ENCODE measurements at regions not wholly inside any gene's neighbourhood (a gene's known extent, or its start where the extent isn't known, plus 50 kb on each side); places are given as distances from the start of the nearest gene placed in this dataset.
A peak's percentile ranks its signal among the peaks of the same experiment; 100 is the strongest.

DNA sequence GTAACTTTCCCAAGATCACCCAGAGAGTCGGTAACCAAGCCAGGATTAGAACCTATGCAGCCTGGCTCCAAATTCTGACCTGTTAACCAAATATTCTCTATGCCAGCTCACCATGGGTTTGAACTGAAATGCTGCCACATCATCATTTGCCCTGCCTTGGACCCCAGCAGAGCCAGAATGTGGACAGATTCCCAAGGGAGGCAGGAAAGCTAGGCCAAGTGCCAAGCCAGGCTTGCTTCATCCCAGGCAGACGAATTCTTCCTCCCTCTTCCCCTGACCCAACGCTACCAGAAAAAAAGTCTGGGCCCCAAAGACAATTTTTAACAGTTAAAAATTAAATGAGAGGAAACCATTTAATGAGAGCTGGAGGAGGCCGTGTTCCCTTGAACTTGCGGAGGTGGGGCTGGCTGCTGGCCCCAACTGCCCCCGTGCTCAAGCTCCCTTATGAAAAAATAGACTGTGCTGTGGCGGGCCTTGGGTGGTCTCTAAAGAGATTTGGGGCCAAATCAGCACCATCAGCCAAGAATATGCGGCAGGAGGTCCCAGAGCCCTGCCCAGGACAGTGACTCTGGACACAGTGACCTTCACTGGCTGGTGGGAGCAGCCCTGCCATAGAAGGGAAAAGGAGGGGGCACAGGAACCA, 184.1 kb upstream of the SYT13 start:
- no peak for DNase-seq

- DNase-seq, result no peak
Observed at GRCh38 chr11:45468267-45468856, 182.2 kb upstream of the SYT13 start.

- DNase-seq, result no peak
Observed at GRCh38 chr11:45463541-45463940, 177.4 kb upstream of the SYT13 start.

DNA sequence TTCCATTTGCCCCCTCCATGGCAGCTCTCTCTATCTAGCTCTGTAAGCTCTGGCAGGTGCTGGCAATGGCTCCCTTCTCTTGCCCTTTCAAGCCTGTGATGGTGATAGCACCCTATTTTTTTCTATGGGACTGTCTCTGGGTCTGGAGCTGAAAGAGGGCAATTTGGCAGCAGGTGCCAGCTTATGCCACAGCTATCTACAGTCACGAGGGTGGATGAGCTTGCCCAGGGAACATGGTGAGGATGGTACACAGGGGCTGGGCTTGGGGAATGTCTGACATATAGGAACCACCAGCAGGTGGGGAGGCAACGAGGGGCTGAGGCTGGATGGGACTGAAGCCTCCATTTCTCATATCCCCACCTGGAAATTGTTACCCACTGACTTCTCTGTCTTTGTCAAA, 175.4 kb upstream of the SYT13 start:
- DNase-seq, result no peak

GRCh38 chr11:45459491-45459890, 173.3 kb upstream of the SYT13 start:
- DNase-seq, result no peak

DNA sequence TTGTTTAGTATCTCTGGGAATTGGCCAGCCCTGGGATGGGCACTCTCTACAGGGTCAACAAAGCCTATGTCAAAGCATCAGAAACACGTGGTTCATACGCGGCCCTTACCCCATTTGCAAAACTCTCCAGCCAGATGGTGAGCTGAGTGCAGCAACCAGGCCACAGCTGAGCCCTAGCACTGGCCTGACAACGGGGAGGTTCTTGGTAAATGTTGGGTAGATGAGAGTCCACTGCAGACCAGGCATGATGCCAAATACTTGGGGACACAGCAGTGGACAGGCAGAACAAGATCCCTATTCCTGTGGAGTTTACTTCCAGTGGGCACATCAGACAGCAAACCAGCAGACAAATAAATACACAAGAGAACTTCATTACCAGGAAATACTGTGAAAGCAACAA, 172.1 kb upstream of the SYT13 start:
- DNase-seq, result no peak

DNA sequence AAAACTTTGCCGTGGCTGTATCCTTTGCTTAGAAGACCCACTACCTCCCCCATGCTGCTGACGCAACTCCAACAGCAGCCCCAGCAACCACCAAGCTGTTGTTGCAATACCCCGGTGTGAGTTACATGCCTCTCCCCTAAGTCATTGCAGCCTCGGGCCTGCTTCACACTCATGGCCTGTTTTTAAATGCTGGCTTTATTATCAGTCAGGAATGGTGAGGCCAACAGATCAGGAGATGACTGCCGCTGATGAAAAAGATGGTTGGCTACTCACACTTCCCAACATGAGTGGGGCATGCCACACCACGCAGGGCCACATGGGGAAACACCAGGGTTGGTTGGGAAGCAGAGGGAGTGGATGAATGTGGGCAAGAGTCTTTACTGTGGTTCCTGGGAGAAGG, 171.5 kb upstream of the SYT13 start:
- peak; percentile 16 for DNase-seq

DNA sequence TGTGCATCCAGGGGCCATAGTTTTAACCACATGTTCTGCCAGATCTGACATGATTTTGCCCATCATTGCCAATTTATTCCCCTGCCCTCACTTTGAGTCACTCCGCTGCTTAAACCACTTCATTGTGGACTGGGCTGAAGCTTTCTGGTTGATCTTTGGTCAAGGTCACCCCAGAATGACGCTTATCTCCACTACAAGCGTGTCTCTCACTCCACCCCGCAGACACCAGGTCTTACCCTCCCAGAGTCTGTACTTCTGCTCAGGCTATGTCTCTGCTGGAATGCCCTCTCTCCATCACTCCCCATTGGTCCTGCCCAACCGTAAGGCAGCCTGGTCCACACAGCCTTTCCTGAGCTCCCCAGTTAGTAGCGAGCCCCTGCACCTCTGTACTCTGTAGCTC, 170.5 kb upstream of the SYT13 start:
- no peak for DNase-seq

DNA sequence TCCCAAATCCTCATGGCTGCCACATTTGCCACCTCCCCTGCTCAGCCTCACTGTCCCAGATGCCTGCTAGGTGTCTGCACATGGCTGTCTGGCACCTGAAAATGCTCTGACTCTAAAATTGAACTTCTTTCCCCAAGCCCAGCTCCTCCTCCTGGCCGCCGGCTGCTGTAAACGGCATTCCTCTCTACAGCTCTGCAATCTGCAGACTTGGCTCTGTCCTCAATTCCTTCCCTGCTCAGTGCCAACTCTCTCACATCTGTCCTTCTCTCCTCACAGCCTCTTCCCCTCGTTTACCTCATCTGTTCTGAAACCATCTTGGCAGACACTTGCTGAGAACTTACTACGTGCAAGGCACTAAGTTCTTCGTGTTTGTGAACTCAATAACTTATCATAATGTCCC, 169.4 kb upstream of the SYT13 start:
- no peak for DNase-seq

DNA sequence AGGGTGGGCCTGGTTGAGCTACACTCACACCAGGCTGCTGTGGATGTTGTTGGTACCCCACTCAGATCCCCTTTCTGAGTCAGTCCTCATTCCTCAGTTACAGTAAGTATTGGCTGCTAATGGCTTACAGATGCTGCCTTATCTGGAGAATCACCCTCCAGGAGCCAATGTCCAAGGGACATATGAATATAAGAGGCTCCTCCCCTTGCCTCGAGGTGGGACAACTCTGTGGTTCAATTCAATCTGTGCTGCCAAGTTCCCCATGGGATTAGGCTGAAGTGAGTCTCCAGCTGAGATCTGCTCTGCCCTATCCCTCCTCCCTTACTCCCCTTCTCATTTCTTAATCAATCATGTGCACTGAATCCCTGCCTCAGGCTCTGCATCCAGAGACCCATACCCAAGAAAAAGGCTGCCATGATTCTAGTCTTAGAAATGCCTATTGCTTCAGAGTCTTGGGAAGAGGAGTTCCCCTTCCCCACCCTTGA, 168.8 kb upstream of the SYT13 start:
- no peak for DNase-seq

GRCh38 chr11:45453721-45454120, 167.6 kb upstream of the SYT13 start:
- DNase-seq, result no peak

- DNase-seq, result no peak
Observed at GRCh38 chr11:45451766-45452440, 165.8 kb upstream of the SYT13 start.

DNA sequence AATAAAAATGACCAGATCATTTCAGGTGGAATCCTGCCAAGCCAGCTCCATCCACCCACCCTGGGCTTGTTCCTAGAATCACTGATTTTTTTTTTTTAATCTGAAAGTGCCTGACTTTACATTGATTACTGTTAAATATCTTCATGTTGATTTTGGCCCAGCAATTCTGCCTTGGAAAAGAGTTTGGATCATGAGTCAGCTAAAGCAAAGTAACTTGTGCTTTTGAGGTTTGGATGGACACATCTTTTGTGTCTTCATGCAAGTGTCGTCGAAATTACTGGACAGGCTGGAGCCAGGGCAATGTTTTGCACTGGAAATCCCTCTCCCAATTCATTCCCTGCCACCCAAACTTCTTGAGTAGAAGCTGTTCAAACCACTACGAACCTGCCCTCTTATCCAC, 164.0 kb upstream of the SYT13 start:
- no peak for DNase-seq

- no peak for DNase-seq
Observed at GRCh38 chr11:45449036-45449601, 163.0 kb upstream of the SYT13 start.

DNA sequence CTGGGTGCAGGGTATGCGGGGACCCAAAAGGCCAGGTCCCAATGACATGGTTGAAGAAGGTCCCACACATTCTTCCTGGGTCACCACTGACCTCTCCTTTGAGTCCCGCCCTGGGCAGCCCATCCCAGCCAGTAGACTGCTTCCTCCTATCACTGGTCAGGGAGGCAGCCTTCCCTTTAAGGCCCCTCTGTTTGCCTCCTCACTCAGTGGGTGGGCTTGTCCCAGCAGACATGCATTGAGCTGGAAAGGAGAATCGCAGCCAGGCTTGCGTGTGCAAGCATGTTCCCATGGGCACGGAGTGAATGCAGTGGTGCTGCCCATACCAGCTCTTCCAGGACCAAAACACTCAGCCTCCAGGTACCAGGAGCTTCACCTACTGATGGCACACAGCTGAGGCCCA, 162.4 kb upstream of the SYT13 start:
- no peak for DNase-seq

DNA sequence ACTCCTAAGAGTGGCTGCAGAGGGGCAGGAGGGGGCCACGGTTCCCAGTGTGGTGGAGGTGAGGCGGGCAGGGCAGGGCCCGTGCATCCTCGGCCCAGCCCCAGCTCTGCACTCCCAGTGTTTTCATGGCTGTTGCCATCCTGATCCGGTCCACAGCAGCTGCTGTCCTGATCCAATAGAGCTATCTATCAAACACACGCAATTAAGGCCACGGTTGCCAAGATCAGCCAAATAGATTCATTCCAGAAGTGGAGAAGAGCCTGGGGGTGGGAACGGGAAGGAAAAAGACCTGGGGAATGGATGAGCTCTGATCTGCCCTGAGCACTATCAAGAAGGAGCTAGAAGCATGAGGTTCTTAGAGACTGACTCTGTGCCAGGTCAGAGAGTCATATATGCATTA, 160.9 kb upstream of the SYT13 start:
- DNase-seq, result no peak

GRCh38 chr11:45446434-45446833, 160.3 kb upstream of the SYT13 start:
- DNase-seq, result no peak

DNA sequence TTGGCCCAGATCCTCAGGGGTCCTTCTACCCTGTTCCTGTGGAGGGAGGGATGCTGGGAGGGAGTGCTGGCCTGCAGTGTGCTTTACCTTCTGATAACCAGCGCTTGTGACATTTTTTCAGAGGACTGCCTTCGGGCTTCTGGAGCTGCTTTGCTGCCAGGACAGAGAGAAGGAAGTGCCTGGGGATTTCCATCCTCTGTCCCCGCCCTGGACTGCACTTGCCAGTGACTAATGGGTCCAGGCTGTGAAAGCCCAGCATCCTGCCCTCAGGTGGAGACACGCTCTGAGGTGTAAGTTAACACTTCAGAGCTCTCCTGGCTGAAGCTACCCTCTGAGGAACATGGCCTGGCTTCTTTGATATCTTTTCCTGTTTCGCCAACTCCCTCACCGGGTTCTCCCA, 158.7 kb upstream of the SYT13 start:
- no peak for DNase-seq

GRCh38 chr11:45440111-45440510, 154.0 kb upstream of the SYT13 start:
- no peak for DNase-seq

DNA sequence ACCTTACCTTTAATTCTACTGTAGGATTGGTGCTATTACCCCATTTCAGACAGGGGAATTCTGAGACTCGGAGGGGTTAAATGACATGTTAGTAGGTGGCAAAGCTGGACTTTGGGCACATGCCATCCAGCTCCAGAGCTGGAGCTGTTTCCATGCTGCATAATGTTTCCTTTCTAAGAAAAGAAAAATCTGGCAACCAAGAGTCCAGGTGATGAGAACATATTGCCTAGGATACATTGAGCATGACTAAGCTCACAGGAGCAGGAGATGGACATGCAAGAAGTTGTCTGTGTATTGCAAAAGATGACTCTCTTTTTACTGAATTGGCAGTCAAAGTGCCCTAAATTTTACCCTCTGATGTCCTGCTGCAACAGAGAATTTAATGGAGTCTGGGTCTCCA, 150.8 kb upstream of the SYT13 start:
- DNase-seq, result no peak

- DNase-seq, result no peak
Observed at GRCh38 chr11:45436118-45436517, 150.0 kb upstream of the SYT13 start.

- no peak for DNase-seq
Observed at GRCh38 chr11:45435706-45436105, 149.6 kb upstream of the SYT13 start.

DNA sequence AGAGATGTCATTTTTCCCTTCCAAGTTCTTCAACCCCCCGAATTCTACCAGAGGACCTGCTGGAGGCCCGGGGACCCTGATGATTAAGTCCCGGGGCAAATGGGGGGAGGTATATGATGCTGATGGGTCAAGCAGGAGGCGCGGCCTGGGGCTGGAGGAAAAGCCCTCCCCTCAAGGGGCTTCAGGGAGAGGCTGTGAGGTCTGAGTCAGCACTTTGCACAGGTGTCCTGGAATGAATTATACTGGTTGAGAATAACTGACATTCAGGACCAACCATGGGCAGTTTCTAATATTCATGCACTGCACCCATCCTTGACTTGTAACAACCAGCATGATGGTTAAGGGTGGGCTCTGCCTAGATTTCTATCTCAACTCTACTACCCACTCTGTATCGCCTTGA, 146.8 kb upstream of the SYT13 start:
- no peak for DNase-seq

DNA sequence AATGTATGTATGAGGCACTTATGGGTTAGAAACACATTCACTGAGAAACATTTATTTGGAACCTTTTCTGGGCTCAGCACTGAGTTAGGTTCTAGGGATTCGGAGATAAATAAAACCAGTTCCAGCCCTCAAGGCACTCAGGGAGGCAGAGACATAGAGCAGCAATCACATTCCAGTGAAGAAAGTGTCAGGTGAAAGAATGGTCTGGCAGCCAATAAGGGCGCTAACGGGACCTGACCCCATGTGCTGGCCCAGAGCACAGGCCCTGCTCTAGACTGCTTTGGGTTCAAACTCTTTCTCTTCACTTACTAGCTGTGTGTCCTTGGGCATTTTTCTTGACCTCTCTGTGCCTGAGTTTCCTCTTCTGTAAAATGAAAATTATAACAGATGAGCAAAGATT, 146.0 kb upstream of the SYT13 start:
- DNase-seq, result no peak
